ENCODE measurements at regions not wholly inside any gene's neighbourhood (a gene's known extent, or its start where the extent isn't known, plus 50 kb on each side); places are given as distances from the start of the nearest gene placed in this dataset.

GRCh38 chr10:85493703-85494102 lies 872.9 kb downstream of the GRID1 start:
- no peak for TF ChIP-seq CTCF (tag by site-specific recombination; IDR thresholded peaks at IDR 0.05)
- TF ChIP-seq ZNF146 (tag by site-specific recombination; IDR thresholded peaks at IDR 0.05), result no peak
- no peak for TF ChIP-seq ZNF221 (tag by site-specific recombination; IDR thresholded peaks at IDR 0.05; ENCODE audit: borderline replicate concordance)
- TF ChIP-seq ZNF473 (tag by site-specific recombination; IDR thresholded peaks at IDR 0.05), result no peak
- TF ChIP-seq, protein P1, sequence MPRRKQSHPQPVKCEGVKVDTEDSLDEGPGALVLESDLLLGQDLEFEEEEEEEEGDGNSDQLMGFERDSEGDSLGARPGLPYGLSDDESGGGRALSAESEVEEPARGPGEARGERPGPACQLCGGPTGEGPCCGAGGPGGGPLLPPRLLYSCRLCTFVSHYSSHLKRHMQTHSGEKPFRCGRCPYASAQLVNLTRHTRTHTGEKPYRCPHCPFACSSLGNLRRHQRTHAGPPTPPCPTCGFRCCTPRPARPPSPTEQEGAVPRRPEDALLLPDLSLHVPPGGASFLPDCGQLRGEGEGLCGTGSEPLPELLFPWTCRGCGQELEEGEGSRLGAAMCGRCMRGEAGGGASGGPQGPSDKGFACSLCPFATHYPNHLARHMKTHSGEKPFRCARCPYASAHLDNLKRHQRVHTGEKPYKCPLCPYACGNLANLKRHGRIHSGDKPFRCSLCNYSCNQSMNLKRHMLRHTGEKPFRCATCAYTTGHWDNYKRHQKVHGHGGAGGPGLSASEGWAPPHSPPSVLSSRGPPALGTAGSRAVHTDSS (tag by site-specific recombination; IDR thresholded peaks at IDR 0.05), result no peak
- TF ChIP-seq ZNF624 (tag by site-specific recombination; IDR thresholded peaks at IDR 0.05), result no peak
- no peak for TF ChIP-seq ZNF654 (tag by site-specific recombination; IDR thresholded peaks at IDR 0.05; ENCODE audit: low read depth)
- no peak for TF ChIP-seq ZNF777 (tag by site-specific recombination; IDR thresholded peaks at IDR 0.05; ENCODE audit: borderline replicate concordance)
- TF ChIP-seq ZIC2 (tag by site-specific recombination; IDR thresholded peaks at IDR 0.05), result no peak
- TF ChIP-seq, protein P2, sequence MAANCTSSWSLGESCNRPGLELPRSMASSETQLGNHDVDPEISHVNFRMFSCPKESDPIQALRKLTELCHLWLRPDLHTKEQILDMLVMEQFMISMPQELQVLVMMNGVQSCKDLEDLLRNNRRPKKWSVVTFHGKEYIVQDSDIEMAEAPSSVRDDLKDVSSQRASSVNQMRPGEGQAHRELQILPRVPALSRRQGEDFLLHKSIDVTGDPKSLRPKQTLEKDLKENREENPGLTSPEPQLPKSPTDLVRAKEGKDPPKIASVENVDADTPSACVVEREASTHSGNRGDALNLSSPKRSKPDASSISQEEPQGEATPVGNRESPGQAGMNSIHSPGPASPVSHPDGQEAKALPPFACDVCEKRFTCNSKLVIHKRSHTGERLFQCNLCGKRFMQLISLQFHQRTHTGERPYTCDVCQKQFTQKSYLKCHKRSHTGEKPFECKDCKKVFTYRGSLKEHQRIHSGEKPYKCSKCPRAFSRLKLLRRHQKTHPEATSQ (tag by site-specific recombination; IDR thresholded peaks at IDR 0.05), result no peak
- TF ChIP-seq ZNF776 (tag by site-specific recombination; IDR thresholded peaks at IDR 0.05; ENCODE audit: borderline replicate concordance), result no peak
